ENCODE measurements at regions not wholly inside any gene's neighbourhood (a gene's known extent, or its start where the extent isn't known, plus 50 kb on each side); places are given as distances from the start of the nearest gene placed in this dataset.

- WGBS = 75% methylated on average over 2 of the region's 2 CpGs
- no peaks in the 10 kb centered on the region for H3K9me3 ChIP-seq
- no peaks in the 10 kb centered on the region for H3K27me3 ChIP-seq
- DNase-seq (ENCODE audit: low spot score in 2 of 2) = no peak
- H3K4me1 ChIP-seq = no peaks in the 10 kb centered on the region
- TF ChIP-seq POLR2AphosphoS5 (IDR thresholded peaks at IDR 0.05) (no peak), POLR2A (IDR thresholded peaks at IDR 0.05) (no peak), EP300 (IDR thresholded peaks at IDR 0.05) (no peak)
- TF ChIP-seq, protein P1, sequence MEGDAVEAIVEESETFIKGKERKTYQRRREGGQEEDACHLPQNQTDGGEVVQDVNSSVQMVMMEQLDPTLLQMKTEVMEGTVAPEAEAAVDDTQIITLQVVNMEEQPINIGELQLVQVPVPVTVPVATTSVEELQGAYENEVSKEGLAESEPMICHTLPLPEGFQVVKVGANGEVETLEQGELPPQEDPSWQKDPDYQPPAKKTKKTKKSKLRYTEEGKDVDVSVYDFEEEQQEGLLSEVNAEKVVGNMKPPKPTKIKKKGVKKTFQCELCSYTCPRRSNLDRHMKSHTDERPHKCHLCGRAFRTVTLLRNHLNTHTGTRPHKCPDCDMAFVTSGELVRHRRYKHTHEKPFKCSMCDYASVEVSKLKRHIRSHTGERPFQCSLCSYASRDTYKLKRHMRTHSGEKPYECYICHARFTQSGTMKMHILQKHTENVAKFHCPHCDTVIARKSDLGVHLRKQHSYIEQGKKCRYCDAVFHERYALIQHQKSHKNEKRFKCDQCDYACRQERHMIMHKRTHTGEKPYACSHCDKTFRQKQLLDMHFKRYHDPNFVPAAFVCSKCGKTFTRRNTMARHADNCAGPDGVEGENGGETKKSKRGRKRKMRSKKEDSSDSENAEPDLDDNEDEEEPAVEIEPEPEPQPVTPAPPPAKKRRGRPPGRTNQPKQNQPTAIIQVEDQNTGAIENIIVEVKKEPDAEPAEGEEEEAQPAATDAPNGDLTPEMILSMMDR (IDR thresholded peaks at IDR 0.05) = no peak
- H3K36me3 ChIP-seq = no peaks in the 10 kb centered on the region
- no peak overlapping the region for H3K4me3 ChIP-seq
- no peak overlapping the region for H3K27ac ChIP-seq
Measured at GRCh38 chr2:2409481-2409880, 78.4 kb upstream of the MYT1L start.

- Histone ChIP-seq H3K27me3 (no peaks in the 10 kb centered on the region), H3K36me3 (no peaks in the 10 kb centered on the region), H3K4me1 (no peaks in the 10 kb centered on the region), H3K4me3 (no peak overlapping the region), H3K9me3 (no peaks in the 10 kb centered on the region), H3K27ac (no peak overlapping the region)
- 73% methylated on average over 1 of the region's 1 CpG for WGBS
- TF ChIP-seq POLR2A (IDR thresholded peaks at IDR 0.05) (no peak), EP300 (IDR thresholded peaks at IDR 0.05) (no peak)
- DNase-seq (ENCODE audit: low spot score in 2 of 2) = no peak
Measured at GRCh38 chr2:2405780-2406179, 74.7 kb upstream of the MYT1L start.

DNA sequence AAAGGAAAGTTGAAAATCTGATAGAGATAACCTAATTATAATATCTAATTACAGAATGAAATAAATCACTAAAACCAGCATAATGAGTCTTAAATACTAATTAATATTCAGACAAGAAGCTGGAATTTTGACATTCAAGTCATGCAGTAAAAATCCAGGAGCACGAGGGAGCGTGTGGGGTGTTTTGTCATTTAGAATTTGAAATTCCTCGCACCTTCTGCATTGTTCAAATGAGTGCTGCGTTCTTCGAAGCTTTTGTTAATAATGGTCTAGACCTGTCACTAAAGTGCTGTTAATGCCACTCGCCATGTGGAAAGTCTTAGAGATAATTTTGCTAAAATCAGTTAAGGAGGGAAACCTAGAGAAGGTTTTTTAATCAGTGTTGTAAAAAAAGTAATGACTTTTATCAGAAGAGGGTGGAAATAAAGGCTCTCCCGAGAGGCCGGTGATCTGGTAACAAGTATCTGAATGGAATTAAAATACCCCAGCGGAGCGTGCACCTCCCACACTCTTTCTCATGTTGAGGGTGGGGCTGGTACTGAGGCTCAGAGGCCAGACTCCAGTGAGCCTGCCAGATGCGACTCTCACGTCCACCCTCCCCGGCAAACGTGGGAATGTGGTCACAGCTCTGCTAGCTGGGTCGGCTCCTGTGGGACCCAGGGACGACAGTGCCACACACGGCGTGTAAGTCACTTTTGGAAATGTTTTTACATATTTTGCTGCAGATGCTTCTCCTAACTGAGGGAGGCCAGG lies 69.4 kb upstream of the MYT1L start:
- H3K4me1 ChIP-seq = no peaks in the 10 kb centered on the region
- TF ChIP-seq POLR2A (IDR thresholded peaks at IDR 0.05) (no peak), EP300 (IDR thresholded peaks at IDR 0.05) (no peak), POLR2AphosphoS5 (IDR thresholded peaks at IDR 0.05) (no peak)
- TF ChIP-seq, protein P1 (IDR thresholded peaks at IDR 0.05) = no peak
- no peaks in the 10 kb centered on the region for H3K27me3 ChIP-seq
- no peak for DNase-seq (ENCODE audit: low spot score in 2 of 2)
- H3K4me3 ChIP-seq = no peak overlapping the region
- 82% methylated on average over 18 of the region's 18 CpGs for whole genome bisulfite sequencing
- no peaks in the 10 kb centered on the region for H3K9me3 ChIP-seq
- no peaks in the 10 kb centered on the region for H3K36me3 ChIP-seq
- no peak overlapping the region for H3K27ac ChIP-seq

DNA sequence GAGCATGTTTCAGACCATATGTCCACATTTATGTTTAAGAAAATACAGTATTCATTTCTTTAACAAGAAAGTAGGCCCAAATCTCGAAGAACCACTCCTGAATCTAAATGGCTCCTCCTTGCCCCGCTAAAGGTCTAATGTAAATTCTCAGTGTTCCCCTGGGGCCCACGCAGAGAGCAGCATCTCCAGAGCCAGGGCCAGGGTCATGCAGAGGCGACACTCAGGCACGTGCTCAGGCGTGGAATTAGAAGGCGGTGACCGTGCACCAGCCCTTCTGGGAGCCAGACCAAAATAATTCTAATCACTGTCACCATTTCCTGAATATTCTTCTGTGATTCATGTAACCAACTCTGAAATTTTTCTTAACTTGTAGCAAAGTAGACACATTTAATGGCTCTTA lies 68.3 kb upstream of the MYT1L start:
- WGBS = 71% methylated on average over 8 of the region's 8 CpGs
- TF ChIP-seq, protein P1 (IDR thresholded peaks at IDR 0.05) = no peak
- TF ChIP-seq POLR2AphosphoS5 (IDR thresholded peaks at IDR 0.05) (no peak), EP300 (IDR thresholded peaks at IDR 0.05) (no peak), POLR2A (IDR thresholded peaks at IDR 0.05) (no peak)
- DNase-seq (ENCODE audit: low spot score in 2 of 2) = no peak
- no peaks in the 10 kb centered on the region for H3K9me3 ChIP-seq
- no peaks in the 10 kb centered on the region for H3K27me3 ChIP-seq
- no peak overlapping the region for H3K4me3 ChIP-seq
- H3K27ac ChIP-seq = no peak overlapping the region
- H3K36me3 ChIP-seq = no peaks in the 10 kb centered on the region
- H3K4me1 ChIP-seq = no peaks in the 10 kb centered on the region

GRCh38 chr2:2392332-2392731 lies 61.3 kb upstream of the MYT1L start:
- Histone ChIP-seq H3K36me3 (no peaks in the 10 kb centered on the region), H3K9me3 (no peaks in the 10 kb centered on the region), H3K4me3 (no peak overlapping the region), H3K27me3 (no peaks in the 10 kb centered on the region), H3K4me1 (no peaks in the 10 kb centered on the region), H3K27ac (no peak overlapping the region)
- no peak for TF ChIP-seq POLR2A (IDR thresholded peaks at IDR 0.05)
- TF ChIP-seq, protein P1 (IDR thresholded peaks at IDR 0.05) = no peak
- TF ChIP-seq POLR2AphosphoS5 (IDR thresholded peaks at IDR 0.05) = no peak
- TF ChIP-seq EP300 (IDR thresholded peaks at IDR 0.05) = no peak
- WGBS = 51% methylated on average over 2 of the region's 2 CpGs
- no peak for DNase-seq (ENCODE audit: low spot score in 2 of 2)

GRCh38 chr2:2389215-2389614 lies 58.1 kb upstream of the MYT1L start:
- H3K4me1 ChIP-seq = no peaks in the 10 kb centered on the region
- TF ChIP-seq, protein P1 (IDR thresholded peaks at IDR 0.05) = no peak
- TF ChIP-seq POLR2A (IDR thresholded peaks at IDR 0.05) (no peak), POLR2AphosphoS5 (IDR thresholded peaks at IDR 0.05) (no peak), EP300 (IDR thresholded peaks at IDR 0.05) (no peak)
- H3K27me3 ChIP-seq = no peaks in the 10 kb centered on the region
- H3K4me3 ChIP-seq = no peak overlapping the region
- no peak for DNase-seq (ENCODE audit: low spot score in 2 of 2)
- no peaks in the 10 kb centered on the region for H3K36me3 ChIP-seq
- H3K27ac ChIP-seq = no peak overlapping the region
- H3K9me3 ChIP-seq = no peaks in the 10 kb centered on the region

Measured in suprapubic skin (tissue), 4 donors.